Keratinocyte (primary cell): ENCODE measurements at regions not wholly inside any gene's neighbourhood (a gene's known extent, or its start where the extent isn't known, plus 50 kb on each side); places are given as distances from the start of the nearest gene placed in this dataset.

ENCODE experiments used
- DNase-seq: peaks from one replicate; pipeline ENCODE4 v3.0.0-alpha.2; 2011; ENCODE audit warnings: low read depth, missing footprints, low spot score
- FAIRE-seq: peaks from 2 replicates; lab custom pipeline; 2011; peaks lifted over from hg19 to GRCh38; lab: Jason Lieb, UNC
- H2AFZ ChIP-seq: 2 replicates; pipeline ENCODE4 v1.6.0; 2012; ENCODE audit warnings: low read length, control low read depth, inconsistent platforms; ENCODE audit not compliant: control insufficient read depth
- H3K27ac ChIP-seq: 2 replicates; pipeline ENCODE4 v1.5.1; 2011; ENCODE audit warnings: low read length; ENCODE audit not compliant: control insufficient read depth, insufficient read depth
- H3K27me3 ChIP-seq: 3 replicates; pipeline ENCODE4 v1.6.0; 2011; ENCODE audit warnings: low read length; ENCODE audit not compliant: control insufficient read depth, insufficient read depth; ENCODE audit errors: extremely low read depth
- H3K36me3 ChIP-seq, 2 experiments: 2 replicates in 1 of 2; 3 replicates in 1 of 2; pipeline ENCODE4 v1.5.1; 2011; ENCODE audit warnings: low read length in 2 of 2, mild to moderate bottlenecking in 1 of 2; ENCODE audit not compliant: control insufficient read depth in 2 of 2, insufficient read depth in 2 of 2; ENCODE audit errors: extremely low read depth in 1 of 2
- H3K4me1 ChIP-seq: 3 replicates; pipeline ENCODE4 v1.5.1; 2011; ENCODE audit warnings: low read length; ENCODE audit not compliant: control insufficient read depth, insufficient read depth; ENCODE audit errors: extremely low read depth
- H3K4me2 ChIP-seq: 3 replicates; pipeline ENCODE4 v1.6.0; 2011; ENCODE audit warnings: low read depth, low read length; ENCODE audit not compliant: control insufficient read depth, insufficient read depth; ENCODE audit errors: extremely low read depth
- H3K4me3 ChIP-seq, 3 experiments: fragments of 200-600 bp in 1 of 3; sonication (generic) in 1 of 3; 2 replicates in 2 of 3; 3 replicates in 1 of 3; pipeline ENCODE4 v1.5.1; 2011 to 2016; ENCODE audit warnings: low read length in 3 of 3, mild to moderate bottlenecking in 3 of 3, control low read depth in 2 of 3, inconsistent platforms in 1 of 3, low read depth in 1 of 3, mixed read lengths in 1 of 3, mixed run types in 1 of 3, moderate library complexity in 1 of 3; ENCODE audit not compliant: control insufficient read depth in 2 of 3, insufficient read depth in 2 of 3; ENCODE audit errors: extremely low read depth in 1 of 3
- H3K79me2 ChIP-seq: 2 replicates; pipeline ENCODE4 v1.6.0; 2012; ENCODE audit warnings: low read length; ENCODE audit not compliant: control insufficient read depth, insufficient read depth
- H3K9ac ChIP-seq: 3 replicates; pipeline ENCODE4 v1.6.0; 2011; ENCODE audit warnings: low read length; ENCODE audit not compliant: control insufficient read depth, insufficient read depth; ENCODE audit errors: extremely low read depth
- H3K9me1 ChIP-seq: 3 replicates; pipeline ENCODE4 v1.6.0; 2011; ENCODE audit warnings: low read length; ENCODE audit not compliant: control insufficient read depth, insufficient read depth; ENCODE audit errors: extremely low read depth
- H3K9me3 ChIP-seq: 2 replicates; pipeline ENCODE4 v1.5.1; 2012; ENCODE audit warnings: low read depth, low read length; ENCODE audit not compliant: control insufficient read depth
- H4K20me1 ChIP-seq: 3 replicates; pipeline ENCODE4 v1.6.0; 2011; ENCODE audit warnings: low read length; ENCODE audit not compliant: control insufficient read depth, insufficient read depth; ENCODE audit errors: extremely low read depth
- EZH2 ChIP-seq: IDR thresholded peaks from one replicate; pipeline ENCODE4 v1.6.1; 2012; ENCODE audit warnings: inconsistent platforms, mild to moderate bottlenecking, low read length, moderate library complexity
- dilution Hi-C: fragments of 300-500 bp; cut with MboI; formaldehyde crosslinking; loops from one replicate; pipeline ENCODE4 v1.7.0; 2020; ENCODE audit warnings: low sequenced_read_pairs; ENCODE audit not compliant: extremely low pct_ligation_motif_present
- TF ChIP-seq, protein P1 (sequence below), 3 experiments: IDR thresholded peaks in 1 of 3; conservative IDR thresholded peaks in 1 of 3; optimal IDR thresholded peaks in 1 of 3; 2 replicates in 2 of 3; 3 replicates in 1 of 3; pipeline versions ENCODE3 to v1.5.1; 2011; ENCODE audit warnings: low read length in 3 of 3, mild to moderate bottlenecking in 3 of 3, moderate library complexity in 2 of 3, control low read depth in 1 of 3, inconsistent platforms in 1 of 3; ENCODE audit not compliant: insufficient read depth in 2 of 3; ENCODE audit errors: extremely low read depth in 1 of 3

DNA sequence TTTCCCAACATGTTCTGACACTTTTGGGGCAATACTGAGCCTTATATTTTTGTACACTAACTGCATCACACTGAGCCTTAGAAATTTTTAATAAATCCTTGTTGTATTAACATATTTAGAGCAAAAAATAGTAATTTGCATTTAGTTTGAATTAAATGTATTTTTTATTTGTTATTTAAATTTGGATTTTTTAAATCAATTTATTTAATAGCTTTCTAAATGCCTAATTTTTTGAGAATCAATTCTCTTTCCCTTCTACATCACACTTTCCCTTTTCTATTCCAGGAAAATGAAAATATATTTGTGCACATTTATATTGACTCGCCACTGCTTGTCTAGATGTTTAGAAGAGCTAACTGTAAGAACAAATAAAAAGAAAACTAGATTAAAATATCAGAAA, 414.6 kb upstream of the POM121L12 start:
- Histone ChIP-seq H4K20me1 (no peaks in the 10 kb centered on the region), H3K4me3 (no peak overlapping the region), H3K27me3 (no peaks in the 10 kb centered on the region), H3K27ac (no peak overlapping the region), H3K9me1 (no peaks in the 10 kb centered on the region), H3K79me2 (no peaks in the 10 kb centered on the region), H3K4me1 (no peaks in the 10 kb centered on the region), H2AFZ (no peak overlapping the region), H3K4me2 (no peak overlapping the region), H3K9me3 (no peaks in the 10 kb centered on the region), H3K36me3 (no peaks in the 10 kb centered on the region), H3K9ac (no peak overlapping the region)
- DNase-seq (no peak), FAIRE-seq (no peak)
- dilution Hi-C loops = no loop called here
- no peak for TF ChIP-seq EZH2
- TF ChIP-seq, protein P1, sequence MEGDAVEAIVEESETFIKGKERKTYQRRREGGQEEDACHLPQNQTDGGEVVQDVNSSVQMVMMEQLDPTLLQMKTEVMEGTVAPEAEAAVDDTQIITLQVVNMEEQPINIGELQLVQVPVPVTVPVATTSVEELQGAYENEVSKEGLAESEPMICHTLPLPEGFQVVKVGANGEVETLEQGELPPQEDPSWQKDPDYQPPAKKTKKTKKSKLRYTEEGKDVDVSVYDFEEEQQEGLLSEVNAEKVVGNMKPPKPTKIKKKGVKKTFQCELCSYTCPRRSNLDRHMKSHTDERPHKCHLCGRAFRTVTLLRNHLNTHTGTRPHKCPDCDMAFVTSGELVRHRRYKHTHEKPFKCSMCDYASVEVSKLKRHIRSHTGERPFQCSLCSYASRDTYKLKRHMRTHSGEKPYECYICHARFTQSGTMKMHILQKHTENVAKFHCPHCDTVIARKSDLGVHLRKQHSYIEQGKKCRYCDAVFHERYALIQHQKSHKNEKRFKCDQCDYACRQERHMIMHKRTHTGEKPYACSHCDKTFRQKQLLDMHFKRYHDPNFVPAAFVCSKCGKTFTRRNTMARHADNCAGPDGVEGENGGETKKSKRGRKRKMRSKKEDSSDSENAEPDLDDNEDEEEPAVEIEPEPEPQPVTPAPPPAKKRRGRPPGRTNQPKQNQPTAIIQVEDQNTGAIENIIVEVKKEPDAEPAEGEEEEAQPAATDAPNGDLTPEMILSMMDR (optimal IDR thresholded peaks at IDR 0.05 in 1 of 3, IDR thresholded peaks at IDR 0.05 in 1 of 3, conservative IDR thresholded peaks at IDR 0.05 in 1 of 3; ENCODE audit: extremely low read depth in 1 of 3, insufficient read depth in 2 of 3, low read length in 3 of 3) = no peak

- DNase-seq (no peak), FAIRE-seq (no peak)
- Histone ChIP-seq H3K27me3 (no peaks in the 10 kb centered on the region), H3K4me1 (no peaks in the 10 kb centered on the region), H3K27ac (no peak overlapping the region), H4K20me1 (no peaks in the 10 kb centered on the region), H3K79me2 (no peaks in the 10 kb centered on the region), H3K4me3 (no peak overlapping the region), H3K9ac (no peak overlapping the region), H2AFZ (no peak overlapping the region), H3K36me3 (no peaks in the 10 kb centered on the region), H3K4me2 (no peak overlapping the region), H3K9me3 (no peaks in the 10 kb centered on the region), H3K9me1 (no peaks in the 10 kb centered on the region)
- no peak for TF ChIP-seq EZH2
- TF ChIP-seq, protein P1 (optimal IDR thresholded peaks at IDR 0.05 in 1 of 3, IDR thresholded peaks at IDR 0.05 in 1 of 3, conservative IDR thresholded peaks at IDR 0.05 in 1 of 3; ENCODE audit: extremely low read depth in 1 of 3, insufficient read depth in 2 of 3, low read length in 3 of 3) = no peak
- dilution Hi-C loops = no loop called here
Measured at GRCh38 chr7:52616552-52616951, 418.9 kb upstream of the POM121L12 start.
